ENCODE measurements at regions not wholly inside any gene's neighbourhood (a gene's known extent, or its start where the extent isn't known, plus 50 kb on each side); places are given as distances from the start of the nearest gene placed in this dataset.

- no peak for DNase-seq (ENCODE audit: low spot score)
Observed at GRCh38 chr6:167643223-167643622, 183.5 kb upstream of the AFDN start.

- no peak for DNase-seq (ENCODE audit: low spot score)
Observed at GRCh38 chr6:167643716-167644115, 183.0 kb upstream of the AFDN start.

DNA sequence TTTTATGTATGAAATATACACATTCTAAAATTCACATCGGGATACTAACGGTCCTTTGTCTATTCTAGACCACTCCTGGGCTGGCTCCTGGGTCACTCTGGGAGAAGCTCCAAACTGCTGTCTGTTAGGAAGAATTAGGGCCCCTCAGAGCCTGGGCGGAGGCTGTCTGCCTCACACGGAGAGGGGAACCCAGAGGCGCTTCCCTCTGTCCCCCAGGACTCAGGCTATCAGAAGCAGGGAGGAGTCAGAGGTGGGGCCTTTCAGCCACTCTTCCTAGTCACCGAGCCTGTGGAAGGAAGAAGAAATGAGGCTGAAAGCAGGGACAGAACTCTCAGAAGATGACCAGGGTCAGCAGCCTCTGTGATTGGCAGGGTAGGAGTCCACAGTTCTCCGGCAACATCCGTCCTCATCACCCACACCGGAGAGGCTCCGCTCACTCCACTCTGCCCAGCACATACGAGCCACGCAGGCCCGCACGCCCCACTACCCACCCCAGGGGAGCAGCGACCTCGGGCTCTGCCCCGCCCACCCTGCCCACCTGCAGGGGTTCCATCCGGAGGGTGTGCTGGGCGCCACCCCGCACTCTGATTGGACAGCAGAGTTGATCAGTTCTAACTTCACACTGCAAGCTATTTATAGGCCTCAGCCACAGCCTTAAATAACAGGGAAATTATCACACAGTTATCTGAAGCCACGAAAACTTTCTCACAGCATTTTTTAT is 182.1 kb upstream of the AFDN start:
- DNase-seq (ENCODE audit: low spot score): no peak

DNA sequence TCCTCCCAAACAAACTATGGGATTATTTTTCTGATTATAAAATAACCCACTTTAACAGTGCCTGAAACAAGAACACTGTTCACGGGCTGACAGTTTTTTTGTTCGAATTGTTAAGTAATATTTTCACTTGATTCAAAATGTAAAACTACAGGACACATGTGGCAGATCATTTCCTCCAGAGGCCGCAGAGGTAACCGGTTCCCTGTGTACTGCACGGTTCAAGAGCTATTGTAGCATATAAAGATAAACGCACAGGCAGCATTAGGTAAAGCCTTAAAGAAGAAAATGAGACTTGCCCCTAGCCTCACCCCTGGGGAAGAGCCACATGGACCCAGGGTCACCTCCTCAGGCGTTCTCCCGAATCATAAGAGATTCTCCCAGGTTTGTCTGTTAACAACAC is 181.3 kb upstream of the AFDN start:
- no peak for DNase-seq (ENCODE audit: low spot score)

DNA sequence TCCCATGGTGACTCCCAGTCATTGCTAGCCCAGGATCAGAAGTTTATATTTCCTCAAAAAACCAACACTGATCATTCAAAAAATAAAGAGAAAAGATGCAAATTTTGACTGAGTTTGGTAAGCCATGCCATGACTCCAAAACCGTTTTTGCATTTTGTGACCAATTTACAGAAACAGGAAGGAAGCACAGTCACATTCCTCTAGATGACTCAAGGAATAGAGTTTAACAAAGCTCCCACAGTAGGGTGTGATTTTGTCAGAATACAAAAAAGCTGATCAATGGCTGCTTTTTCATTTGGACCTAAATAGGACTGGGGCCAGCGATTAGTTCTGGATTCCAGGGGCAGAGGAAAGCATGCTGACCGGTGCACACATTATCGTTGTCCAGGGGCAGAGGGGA is 179.4 kb upstream of the AFDN start:
- DNase-seq (ENCODE audit: low spot score): no peak

DNA sequence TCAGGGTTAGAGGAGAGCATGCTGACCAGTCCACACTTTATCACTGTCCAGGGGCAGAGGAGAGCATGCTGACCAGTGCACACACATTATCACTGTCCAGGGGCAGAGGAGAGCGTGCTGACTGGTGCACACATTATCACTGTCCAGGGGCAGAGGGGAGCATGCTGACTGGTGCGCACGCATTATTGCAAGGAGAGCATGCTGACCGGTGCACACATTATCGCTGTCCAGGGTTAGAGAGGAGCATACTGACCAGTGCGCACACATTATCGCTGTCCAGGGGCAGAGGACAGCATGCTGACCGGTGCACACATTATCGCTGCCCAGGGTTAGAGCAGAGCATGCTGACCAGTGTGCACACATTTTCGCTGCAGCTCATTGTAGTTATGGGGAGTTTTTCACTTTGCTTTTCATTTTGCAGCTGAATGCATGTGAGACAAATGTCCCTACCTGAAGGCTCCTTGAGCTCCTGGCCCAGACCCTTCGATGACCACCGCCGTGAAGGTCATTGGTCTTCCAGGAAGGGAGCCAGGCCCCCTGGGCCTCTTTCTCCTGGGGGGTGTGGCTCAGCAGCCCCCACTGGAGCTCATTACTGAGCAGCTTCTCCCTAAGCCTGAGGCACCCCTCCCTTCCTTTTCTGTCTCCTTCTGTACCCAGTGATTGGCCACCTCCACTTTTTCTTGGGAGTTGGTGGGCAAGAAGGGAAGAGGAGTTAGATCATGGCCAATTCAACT is 178.8 kb upstream of the AFDN start:
- DNase-seq (ENCODE audit: low spot score): no peak

DNA sequence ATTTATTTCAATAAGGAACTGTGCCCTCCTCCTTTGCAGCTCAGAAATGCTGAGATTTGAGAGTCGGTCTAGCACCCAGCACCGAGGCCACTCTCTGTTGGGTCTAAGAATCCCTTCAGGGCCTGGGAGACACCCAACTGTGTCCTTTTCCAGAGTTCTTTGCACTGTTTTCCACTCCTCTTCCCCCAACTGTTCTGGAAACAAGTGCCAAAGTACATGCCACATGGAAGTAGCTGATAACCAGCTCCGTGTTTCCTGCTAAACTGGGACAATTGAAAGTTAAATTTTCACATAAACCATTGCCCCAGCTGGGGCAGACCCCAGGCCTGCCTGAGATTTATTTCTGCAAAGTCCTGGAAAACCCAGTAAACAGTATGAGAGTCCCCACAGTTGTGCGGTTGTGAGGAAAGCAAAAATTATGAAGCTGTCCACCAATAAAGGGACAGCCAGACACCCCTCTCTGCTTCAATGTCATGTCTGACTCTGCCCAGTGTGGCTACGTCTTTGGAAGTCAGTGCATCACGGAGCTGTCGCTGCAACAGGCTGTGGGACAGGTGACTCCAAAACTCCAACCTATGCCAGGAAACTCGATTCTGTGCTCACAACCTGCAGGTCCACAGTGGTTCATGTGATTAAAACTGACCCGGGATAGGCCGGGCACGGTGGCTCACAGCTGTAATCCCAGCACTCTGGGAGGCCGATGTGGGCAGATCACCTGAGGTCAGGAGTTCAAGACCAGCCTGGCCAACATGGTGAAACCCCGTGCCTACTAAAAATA is 178.0 kb upstream of the AFDN start:
- DNase-seq (ENCODE audit: low spot score): no peak

DNA sequence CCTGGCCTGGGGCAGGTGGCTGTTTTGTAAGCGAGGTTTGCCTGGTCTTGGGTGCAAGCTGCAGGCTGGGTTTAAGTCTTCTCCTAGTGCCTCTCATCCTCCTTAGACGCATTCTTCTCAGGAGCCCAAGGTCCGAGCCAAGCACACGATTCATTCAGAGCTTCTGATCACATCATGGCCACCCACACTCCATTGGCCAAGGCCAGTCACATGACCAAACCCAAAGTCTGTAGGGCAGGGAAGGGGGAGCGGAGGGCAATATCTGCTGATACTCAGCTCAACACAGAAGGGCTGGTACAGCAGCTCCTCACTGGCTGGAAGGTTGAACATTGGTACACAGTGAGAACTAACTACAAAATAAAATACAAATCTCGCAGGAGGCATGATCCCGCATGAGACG is 177.2 kb upstream of the AFDN start:
- no peak for DNase-seq (ENCODE audit: low spot score)

DNA sequence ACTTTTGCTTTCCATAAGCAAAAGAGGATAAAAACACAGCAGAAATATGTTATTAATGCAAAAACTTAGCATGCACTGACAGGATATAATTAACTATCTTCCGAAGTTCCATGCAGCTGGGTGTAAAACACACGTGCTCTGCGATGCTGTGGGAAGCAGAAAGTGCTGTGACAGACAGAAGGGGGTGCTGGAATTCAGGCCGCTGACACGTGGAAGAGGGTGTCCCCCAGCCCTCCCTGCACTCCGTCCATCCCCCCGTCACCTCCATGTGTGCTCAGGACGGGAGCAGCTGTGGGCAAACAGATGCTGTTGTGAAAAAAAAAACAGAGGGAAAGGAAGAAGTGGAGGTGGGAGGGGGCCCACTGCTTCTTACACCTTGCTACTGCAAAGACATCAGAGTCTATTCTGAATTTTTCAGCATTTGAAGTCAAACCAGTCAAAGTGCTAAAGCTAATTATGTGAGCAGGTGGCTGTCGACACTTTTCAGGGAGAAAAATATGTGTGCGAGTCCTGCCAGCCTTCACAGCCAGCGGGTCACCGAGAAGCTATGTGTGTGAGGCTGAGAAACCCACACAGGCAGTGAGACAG is 175.9 kb upstream of the AFDN start:
- no peak for DNase-seq (ENCODE audit: low spot score)

DNA sequence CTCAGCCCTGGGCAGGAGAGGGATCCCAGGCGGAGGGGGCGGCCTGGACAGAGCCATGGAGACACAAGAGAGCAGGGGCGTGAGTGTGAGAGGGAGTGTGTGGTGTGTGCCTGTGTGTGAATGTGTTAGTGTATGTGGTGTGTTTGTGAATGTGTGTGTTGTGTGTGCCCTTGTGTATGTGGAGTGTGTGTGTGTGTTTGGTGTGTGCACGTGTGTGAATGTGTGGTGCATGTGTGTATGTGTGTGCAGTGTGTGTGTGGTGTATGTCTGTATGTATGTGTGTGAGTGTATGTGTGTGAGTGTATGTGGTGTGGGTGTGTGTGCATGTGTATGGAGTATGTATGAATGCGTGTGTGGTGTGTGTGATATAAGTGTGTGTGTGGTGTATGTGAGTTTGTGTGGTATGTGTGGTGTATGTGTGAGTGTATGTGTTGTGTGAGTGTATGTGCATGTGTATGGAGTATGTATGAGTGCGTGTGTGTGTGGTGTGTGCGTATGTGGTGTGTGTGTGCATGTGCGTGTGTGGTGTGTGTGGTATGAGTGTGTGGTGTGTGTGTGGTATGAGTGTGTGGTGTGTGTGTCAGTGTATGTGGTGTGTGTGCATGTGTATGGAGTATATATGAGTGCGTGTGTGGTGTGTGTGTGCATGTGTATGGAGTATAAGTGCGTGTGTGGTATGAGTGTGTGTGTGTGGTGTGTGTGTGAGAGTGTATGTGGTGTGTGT is 175.2 kb upstream of the AFDN start:
- DNase-seq (ENCODE audit: low spot score): no peak

DNA sequence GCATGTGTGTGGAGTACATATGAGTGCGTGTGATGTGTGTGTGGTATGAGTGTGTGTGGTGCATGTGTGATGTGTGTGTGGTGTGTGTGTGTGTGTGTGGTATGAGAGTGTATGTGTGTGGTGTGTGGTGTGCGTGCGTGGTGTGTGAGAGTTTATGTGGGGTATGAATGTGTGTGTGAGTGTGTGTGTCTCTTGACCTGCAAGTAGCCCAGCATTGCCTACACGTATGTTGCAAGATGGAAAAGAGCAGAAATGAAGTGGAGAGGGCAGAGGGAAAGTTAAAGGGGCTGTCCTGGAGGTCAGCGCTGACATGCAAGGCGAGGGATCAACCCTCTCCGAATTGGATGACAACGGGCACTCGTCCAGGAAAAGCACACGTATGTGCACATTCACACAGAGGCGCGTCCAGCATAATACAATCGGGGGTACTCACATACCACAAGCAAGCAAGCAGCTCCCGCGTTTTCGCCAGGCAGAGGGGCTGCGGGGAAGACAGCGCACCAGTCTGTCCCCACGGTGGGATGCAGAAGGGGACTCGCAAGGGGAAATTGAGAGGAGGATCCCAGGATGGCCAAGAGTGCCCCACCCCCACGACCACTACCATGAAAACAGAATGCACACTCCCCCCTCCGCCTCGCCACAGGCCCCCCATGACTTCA is 174.5 kb upstream of the AFDN start:
- DNase-seq (ENCODE audit: low spot score): no peak

- DNase-seq (ENCODE audit: low spot score): no peak
Observed at GRCh38 chr6:167652701-167653095, 174.0 kb upstream of the AFDN start.

GRCh38 chr6:167653561-167653960 is 173.2 kb upstream of the AFDN start:
- no peak for DNase-seq (ENCODE audit: low spot score)

GRCh38 chr6:167654389-167654788 is 172.3 kb upstream of the AFDN start:
- no peak for DNase-seq (ENCODE audit: low spot score)

GRCh38 chr6:167655174-167655821 is 171.4 kb upstream of the AFDN start:
- no peak for DNase-seq (ENCODE audit: low spot score)

GRCh38 chr6:167658106-167658505 is 168.6 kb upstream of the AFDN start:
- DNase-seq (ENCODE audit: low spot score): no peak

GRCh38 chr6:167659046-167659445 is 167.7 kb upstream of the AFDN start:
- no peak for DNase-seq (ENCODE audit: low spot score)

- DNase-seq (ENCODE audit: low spot score): no peak
Observed at GRCh38 chr6:167660424-167660823, 166.3 kb upstream of the AFDN start.

DNA sequence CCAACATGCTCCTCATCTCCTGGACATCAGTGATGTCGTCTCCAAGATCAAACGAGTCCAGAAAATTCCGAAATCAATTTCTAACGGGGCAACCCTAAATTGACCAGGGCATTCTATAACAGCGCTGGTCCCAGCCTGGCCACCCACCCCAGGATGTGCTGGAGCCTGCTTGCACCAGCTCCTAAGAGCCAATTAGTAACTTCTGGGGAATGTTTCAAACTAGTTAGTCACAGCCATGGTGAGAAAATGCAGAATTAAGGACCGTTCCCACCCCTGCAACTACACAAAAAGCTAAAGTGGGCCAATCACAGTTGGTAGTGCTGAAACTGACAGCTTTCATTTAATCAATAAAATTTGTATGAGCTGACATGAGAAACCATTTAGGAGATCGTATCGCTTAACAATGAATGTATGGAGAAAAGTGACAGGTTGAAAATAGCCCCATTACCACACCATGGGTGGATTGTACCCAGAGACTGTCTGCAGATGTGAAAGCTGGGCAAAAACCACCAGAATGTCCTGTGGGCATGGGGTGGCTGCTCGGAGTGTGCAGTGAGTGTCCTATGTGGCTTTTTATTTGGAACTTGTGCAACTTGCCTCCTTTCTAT is 165.7 kb upstream of the AFDN start:
- no peak for DNase-seq (ENCODE audit: low spot score)

- DNase-seq (ENCODE audit: low spot score): no peak
Observed at GRCh38 chr6:167661552-167662044, 165.1 kb upstream of the AFDN start.

Data from pons (tissue), 1 donor.